ENCODE measurements at regions not wholly inside any gene's neighbourhood (a gene's known extent, or its start where the extent isn't known, plus 50 kb on each side); places are given as distances from the start of the nearest gene placed in this dataset.

GRCh38 chr13:103546271-103546670 is 480.1 kb upstream of the SLC10A2 start:
- no peak for DNase-seq

DNA sequence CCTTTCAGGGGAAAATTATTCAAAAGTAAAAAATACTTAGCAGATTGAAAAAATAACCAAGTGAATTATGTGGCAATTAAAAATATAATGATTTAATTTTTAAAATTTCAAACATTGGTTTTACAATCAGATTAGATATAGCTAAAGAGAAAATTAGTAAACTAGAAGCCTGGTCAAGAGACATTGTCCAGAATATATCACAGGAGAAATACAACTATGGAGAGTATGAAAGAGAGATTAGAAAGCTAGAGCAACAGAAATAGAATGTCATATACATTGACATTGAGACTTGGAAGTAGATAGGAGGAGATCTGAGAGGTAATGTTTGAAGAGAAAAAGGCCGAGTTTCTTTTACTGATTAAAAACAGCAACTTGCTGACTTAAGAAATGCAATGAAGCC is 476.4 kb upstream of the SLC10A2 start:
- DNase-seq = no peak

DNA sequence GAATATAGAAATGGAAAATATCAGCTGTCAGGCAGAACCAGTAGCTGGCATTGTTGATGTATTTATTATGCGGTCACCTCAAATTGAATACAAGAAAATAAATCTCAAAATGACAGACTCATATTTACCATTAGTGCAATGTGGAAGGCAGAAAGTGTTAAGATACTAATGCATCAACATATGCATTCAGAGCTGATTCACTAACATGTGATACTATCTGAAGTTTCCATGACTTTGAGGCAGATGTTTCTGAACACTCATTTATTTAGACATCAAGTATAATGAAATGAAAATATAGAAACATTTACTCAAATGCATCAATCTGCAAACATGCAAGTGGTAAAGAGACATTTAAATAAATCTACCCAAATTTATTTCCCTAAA is 474.2 kb upstream of the SLC10A2 start:
- DNase-seq = peak in 1 of 3 experiments; percentile 66

DNA sequence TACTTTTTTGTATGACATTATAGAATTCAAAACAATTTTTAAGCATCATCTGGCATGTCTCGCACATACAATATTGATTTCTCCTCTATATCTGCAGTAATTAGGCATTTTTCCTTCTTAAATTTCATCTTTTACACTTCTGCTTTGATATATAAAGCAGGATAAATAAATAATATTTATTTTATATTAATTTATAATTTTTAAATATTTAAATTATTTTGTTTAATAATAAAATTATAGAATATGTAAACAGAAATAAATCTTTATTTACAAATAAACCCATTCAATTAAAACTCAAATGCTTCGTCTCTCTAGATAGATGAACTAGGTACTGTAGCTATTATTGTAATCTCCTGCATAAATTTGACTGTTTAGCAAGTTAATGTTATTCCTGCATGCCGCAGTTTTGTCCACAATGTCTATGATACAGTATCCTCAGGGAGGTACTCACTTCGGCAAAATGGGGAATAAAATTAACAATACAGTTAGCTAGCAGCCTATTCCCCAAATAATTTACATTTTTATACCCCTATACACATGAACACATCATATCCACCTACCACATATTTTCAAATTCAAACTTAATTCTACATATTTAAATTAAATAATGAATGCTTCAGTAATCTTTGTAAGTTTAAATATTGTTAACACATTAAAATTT is 473.6 kb upstream of the SLC10A2 start:
- DNase-seq = peak in 2 of 3 experiments; percentile 33 to 66

GRCh38 chr13:103539265-103539664 is 473.0 kb upstream of the SLC10A2 start:
- DNase-seq = peak; percentile 88 to 98 (median 98)

DNA sequence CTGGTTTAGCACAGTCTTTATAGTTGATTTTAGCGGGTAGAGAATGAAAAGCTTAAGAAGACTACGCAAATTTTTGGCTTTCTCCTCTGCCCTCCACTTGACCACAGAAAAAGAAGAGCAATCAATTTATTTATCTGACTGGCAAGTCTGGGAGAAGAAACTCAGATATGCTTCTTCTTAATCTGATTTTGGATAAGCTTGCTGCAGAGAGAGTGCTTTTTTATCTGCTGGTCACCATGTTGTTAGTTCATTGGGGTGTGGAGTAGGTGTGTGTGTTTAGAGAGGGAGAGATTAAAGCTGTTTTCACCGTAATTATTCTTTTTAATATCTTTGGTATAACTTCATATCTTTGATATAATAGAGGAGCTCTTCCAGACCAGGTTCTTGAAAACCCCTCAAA is 471.4 kb upstream of the SLC10A2 start:
- DNase-seq = no peak

DNA sequence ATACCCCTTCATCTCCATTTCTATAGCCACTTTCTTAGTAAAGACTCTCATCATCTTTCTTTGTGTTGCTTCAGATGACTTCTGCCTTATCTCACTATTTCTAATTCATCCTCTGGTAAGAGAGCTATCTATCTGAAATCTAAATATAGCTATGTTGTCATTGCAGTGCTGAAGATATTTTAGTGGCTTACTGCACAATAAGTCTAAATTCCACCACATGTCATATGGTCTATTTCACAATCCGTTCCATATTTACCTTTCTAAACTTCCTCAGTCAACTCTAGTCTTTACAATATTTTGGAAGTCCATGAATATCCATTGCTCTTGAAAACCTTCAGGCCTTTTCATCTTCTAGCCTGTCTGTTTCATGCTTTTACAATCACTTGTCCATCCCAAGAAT is 465.1 kb upstream of the SLC10A2 start:
- DNase-seq = no peak

GRCh38 chr13:103528437-103528836 is 462.2 kb upstream of the SLC10A2 start:
- no peak for DNase-seq

DNA sequence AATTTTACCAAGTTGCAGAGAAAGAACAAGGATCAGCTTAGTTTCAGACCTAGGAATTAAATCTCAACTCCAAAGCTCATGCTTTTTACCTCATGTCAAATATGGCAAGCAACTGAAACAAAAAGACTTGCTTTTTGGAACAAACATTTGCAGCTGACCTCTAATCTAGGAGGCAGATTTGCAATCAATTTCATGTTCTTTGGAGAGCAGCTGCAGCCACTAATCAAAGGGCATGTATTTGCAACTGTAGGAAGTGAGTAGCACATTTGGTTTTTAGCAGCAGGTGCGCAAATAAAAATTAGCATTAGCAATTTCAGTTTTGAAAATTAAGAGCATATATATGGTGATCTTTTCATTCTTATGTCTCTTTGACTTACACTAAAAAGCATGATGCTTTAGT is 459.3 kb upstream of the SLC10A2 start:
- peak in 2 of 3 experiments; percentile 57 to 92 for DNase-seq

DNA sequence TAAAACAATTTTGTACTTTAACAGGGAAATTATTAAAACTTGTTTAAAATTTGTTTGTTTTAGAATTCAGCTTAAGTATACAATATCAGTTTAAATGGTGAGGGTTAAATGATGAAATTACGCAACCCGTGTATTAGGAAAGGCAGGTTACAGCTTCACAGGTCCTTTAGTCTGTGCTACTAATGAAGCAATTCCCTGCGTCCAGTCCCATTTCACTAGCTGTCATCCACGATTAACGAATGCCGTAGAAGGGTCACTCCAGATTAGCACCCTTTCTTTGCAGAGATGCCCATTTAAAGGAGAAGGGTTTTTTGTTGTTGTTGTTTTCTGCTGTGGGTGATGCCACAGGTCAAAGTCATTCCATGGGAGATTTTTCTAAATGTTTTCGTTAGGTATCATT is 457.6 kb upstream of the SLC10A2 start:
- no peak for DNase-seq

- no peak for DNase-seq
Observed at GRCh38 chr13:103521532-103521931, 455.3 kb upstream of the SLC10A2 start.

DNA sequence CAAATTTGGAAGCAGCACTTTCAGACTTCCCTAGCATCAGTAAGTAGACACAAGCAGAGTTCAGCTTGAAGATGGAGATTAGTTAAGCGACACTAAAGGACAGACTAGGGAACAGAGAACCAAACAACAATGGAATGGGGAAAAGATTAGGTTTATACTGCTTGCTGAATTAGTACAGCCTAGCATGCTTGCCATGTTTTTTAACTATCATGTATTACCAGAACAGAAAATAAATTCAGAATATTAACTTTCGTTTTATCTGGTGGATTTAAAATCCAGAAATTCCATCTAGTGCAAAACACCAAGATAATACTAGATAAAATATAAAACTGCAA is 451.5 kb upstream of the SLC10A2 start:
- DNase-seq = no peak

DNA sequence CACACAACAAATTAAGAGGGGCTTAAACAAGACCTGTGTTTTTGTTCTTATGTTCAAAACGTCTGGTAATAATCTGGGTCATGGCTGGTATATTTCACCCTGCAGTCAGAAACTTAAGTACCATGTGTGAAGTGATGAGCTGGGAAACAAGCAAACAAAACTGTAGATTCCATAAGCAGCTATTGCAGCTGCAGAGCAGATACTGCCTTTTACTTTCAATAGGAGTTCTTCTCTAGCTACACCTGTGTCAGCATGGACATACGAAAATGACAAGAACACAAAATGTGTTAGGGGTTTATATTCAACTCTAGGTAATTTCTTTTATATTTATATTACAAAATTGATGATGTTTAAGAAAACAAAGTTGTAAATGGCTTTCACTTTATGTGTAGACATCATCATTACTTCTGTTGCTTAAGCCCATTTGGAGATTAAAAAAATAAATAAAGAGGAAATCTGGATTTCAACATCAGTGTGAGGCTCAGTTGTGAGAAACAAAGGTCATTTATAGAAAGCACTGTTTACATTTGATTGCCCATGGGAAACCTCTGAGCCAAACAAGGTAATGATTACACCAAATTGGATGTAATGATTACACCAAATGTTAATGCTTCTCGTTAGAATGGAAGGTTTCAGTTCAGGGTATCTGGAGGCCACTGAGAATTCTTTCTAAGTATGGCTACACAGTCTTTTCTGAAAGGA is 451.0 kb upstream of the SLC10A2 start:
- DNase-seq = peak; percentile 15 to 60 (median 26)

- peak in 1 of 3 experiments; percentile 72 for DNase-seq
Observed at GRCh38 chr13:103516015-103516795, 450.0 kb upstream of the SLC10A2 start.

- DNase-seq = no peak
Observed at GRCh38 chr13:103515410-103515809, 449.2 kb upstream of the SLC10A2 start.

- peak in 2 of 3 experiments; percentile 46 to 80 for DNase-seq
Observed at GRCh38 chr13:103514619-103515018, 448.4 kb upstream of the SLC10A2 start.

DNA sequence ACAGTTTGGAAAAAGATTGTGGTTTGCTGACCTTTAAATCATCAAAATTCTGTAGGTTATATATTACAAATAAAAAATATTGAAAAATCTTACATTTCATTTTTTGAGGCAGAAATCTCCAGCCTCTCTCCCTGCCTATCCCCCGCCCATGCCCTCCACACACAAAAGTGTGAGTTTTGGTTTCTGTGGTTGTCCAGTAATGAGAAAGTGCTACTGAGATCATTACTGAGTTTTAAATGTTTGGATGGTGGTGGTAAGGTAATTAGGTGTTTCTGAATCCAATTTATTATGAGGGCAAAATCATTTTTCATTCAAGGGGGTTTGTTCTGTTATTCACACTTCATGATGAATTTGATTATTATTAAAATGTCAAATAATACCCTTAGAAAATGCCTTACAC is 448.0 kb upstream of the SLC10A2 start:
- DNase-seq = no peak

DNA sequence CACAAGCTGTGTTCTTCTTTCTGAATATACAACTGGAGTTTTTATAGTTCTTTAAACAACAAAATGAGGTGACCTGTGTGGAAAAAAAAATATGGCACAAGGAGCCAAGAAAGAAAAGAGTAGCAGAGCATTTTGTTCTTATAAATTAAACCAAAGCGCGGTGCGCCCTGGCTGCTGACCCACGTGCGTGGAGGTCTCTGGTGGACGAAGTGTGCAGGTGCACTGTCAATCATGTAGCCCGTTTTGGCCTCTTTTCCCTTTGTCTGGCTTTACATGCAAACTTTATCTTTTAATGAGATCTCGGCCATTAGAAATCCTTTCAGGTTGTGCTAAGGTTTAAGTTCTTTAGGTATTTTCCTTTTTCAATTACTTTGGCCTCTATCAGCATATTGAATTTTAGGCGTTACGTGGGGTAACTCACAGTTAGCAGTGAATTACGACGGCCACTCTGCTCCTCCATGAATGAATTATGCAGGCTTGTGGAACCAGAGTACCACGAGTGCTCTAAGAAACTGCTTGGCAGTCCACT is 443.9 kb upstream of the SLC10A2 start:
- no peak for DNase-seq

DNA sequence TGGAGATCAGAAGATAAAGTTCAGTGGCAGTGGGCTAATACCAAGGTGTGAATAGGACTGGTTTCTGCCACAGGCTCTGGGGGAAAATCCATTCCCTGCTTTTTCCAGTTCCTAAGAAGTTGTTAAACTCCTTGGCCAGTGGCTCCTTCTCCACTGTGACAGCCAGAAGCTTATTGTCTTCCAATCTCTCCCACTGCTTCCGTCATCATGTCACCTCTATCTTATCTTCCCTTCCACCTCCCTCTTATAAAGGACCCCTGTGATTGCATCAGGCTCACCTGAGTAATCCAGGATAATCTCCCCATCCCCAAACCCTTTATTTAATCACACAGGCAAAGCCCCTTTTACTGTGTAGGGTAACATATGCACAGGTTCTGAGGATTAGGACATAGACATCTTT is 431.2 kb upstream of the SLC10A2 start:
- DNase-seq = no peak

DNA sequence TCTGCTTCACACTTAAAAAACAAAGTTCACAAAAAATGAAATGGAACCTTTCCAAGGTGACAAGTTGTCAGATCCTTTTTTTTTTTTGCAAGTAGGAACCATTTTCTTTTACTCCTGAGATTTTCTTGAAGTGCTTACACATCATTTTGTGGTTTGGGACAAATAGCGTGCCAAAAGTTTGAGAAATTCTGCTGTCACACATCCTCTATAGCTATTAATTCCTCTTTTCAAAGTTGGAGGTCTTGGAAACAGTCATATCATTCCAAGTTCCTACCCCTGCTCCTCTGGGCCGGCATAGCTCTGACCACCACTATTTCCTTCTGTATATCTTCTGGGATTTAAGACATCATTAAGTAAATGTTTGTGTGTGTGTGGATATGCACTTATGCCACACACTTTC is 421.6 kb upstream of the SLC10A2 start:
- DNase-seq = no peak

DNA sequence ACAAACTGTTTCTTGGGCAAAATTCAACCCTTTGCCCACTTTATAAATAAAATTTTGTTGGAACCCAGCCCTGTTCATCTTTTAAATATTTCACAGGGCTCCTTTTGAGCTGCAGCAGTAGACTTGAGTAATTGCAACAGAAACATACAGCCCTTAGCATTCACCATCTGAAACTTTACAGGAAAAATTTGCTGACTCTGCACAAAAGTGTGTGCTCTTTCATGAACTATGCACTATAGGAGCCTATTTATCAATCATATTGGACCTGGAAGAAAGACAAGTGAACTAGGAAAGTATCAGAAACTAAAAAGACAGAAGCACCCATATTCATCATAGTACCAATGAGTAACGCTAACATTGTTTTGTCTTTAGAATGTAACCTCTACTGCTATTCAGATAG is 406.9 kb upstream of the SLC10A2 start:
- DNase-seq = no peak

DNA sequence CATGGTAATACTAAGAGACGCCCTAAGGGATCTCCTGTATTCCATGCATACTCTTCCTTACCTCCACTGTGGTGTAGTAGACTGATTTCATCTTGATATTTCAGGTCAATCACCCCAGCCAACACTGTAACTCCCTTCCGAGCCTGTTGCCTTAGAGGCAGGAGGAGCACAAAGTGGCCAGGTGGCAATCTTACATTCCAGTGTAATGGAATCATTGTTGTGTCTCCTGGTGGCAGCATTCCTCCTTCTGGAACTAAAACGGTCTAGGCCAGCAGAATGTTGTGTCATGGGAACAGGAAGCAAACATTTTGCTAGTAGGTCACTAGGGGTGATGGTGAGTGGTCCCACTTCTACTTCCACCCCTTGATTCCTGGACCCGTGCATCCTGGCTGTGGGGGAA is 405.7 kb upstream of the SLC10A2 start:
- no peak for DNase-seq

DNA sequence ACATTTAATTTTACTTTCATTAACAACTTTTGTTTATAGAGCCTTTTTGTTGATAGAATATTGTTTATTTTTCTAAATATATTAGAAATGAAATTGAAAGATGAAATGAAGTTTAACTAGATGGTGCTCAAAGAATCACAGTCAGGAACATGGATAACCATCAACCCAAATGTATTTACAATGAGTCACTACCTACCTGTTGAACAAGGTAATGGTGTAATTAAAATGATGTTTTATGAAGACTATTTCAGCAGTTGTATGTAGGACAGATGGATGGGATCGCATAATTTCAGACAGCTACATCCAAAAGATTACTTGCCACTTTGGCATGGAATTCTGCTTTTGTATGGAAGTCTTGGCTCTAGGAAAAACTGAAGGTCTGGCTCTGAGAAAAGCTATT is 403.6 kb upstream of the SLC10A2 start:
- DNase-seq = no peak

- no peak for DNase-seq
Observed at GRCh38 chr13:103466761-103467160, 400.5 kb upstream of the SLC10A2 start.

Data from NCI-H1417 (cell line).